ENCODE measurements at regions not wholly inside any gene's neighbourhood (a gene's known extent, or its start where the extent isn't known, plus 50 kb on each side); places are given as distances from the start of the nearest gene placed in this dataset.
"Not testable (repeated sequence)": the region's sequence is repeated elsewhere in the genome, so short reads cannot be mapped to it uniquely, and the experiment has no call there.

GRCh38 chr5:39700523-39700922 is 275.7 kb upstream of the DAB2 start:
- TF ChIP-seq CTCF (conservative IDR thresholded peaks at IDR 0.05; ENCODE audit: low read length), result no peak
- DNase-seq (ENCODE audit: low read depth), result peak; percentile 3
- H3K4me3 ChIP-seq (ENCODE audit: low read length), result no peak overlapping the region

GRCh38 chr5:39698838-39699560 is 274.2 kb upstream of the DAB2 start:
- DNase-seq (ENCODE audit: low read depth), result peak; percentile 32
- TF ChIP-seq CTCF (conservative IDR thresholded peaks at IDR 0.05; ENCODE audit: low read length), result no peak
- no peak overlapping the region for H3K4me3 ChIP-seq (ENCODE audit: low read length)

GRCh38 chr5:39697881-39698280 is 273.1 kb upstream of the DAB2 start:
- no peak for DNase-seq (ENCODE audit: low read depth)
- TF ChIP-seq CTCF (conservative IDR thresholded peaks at IDR 0.05; ENCODE audit: low read length), result no peak
- H3K4me3 ChIP-seq (ENCODE audit: low read length), result no peak overlapping the region

GRCh38 chr5:39696672-39697398 is 272.1 kb upstream of the DAB2 start:
- TF ChIP-seq CTCF (conservative IDR thresholded peaks at IDR 0.05; ENCODE audit: low read length), result no peak
- DNase-seq (ENCODE audit: low read depth), result no peak
- no peak overlapping the region for H3K4me3 ChIP-seq (ENCODE audit: low read length)

GRCh38 chr5:39691993-39692392 is 267.2 kb upstream of the DAB2 start:
- DNase-seq (ENCODE audit: low read depth), result no peak
- peak; percentile 11; the same call in 1 of the 2 replicates for TF ChIP-seq CTCF (conservative IDR thresholded peaks at IDR 0.05; ENCODE audit: low read length)
- no peak overlapping the region for H3K4me3 ChIP-seq (ENCODE audit: low read length)

GRCh38 chr5:39691136-39691535 is 266.4 kb upstream of the DAB2 start:
- H3K4me3 ChIP-seq (ENCODE audit: low read length), result no peak overlapping the region
- TF ChIP-seq CTCF (conservative IDR thresholded peaks at IDR 0.05; ENCODE audit: low read length), result no peak
- DNase-seq (ENCODE audit: low read depth), result no peak

- DNase-seq (ENCODE audit: low read depth), result no peak
- H3K4me3 ChIP-seq (ENCODE audit: low read length), result no peak overlapping the region
- TF ChIP-seq CTCF (conservative IDR thresholded peaks at IDR 0.05; ENCODE audit: low read length), result no peak
Observed at GRCh38 chr5:39689919-39690318, 265.1 kb upstream of the DAB2 start.

GRCh38 chr5:39687924-39688323 is 263.1 kb upstream of the DAB2 start:
- DNase-seq (ENCODE audit: low read depth); H3K4me3 ChIP-seq (ENCODE audit: low read length): not testable (repeated sequence)
